ENCODE measurements at regions not wholly inside any gene's neighbourhood (a gene's known extent, or its start where the extent isn't known, plus 50 kb on each side); places are given as distances from the start of the nearest gene placed in this dataset.

DNA sequence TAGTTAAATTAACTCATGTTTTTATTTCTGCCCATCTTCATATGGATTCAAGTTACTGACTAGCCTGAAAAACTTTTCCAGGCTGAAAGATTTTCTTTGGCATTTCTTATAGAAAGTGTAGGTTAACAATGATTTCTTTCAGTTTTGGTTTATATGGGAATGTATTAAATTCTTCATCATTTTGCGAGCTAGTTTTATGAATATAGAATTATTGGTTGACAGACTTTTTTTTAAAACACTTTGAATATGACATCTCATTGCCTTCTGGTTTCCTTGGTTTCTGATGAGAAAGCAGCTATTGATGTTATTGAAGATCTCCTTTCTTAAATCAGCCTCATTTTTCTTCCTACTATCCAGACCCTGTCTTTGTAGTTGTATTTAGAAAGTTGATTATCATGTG lies 211.0 kb upstream of the AKR1E2 start:
- no peak for DNase-seq (ENCODE audit: low read depth)
- Histone ChIP-seq H3K27me3 (ENCODE audit: control insufficient read depth, insufficient read depth, low read length) (no peaks in the 10 kb centered on the region), H3K4me3 (ENCODE audit: low read depth, low read length) (no peak overlapping the region), H3K36me3 (ENCODE audit: control insufficient read depth, insufficient read depth, low read length) (no peaks in the 10 kb centered on the region)
- TF ChIP-seq, protein P1, sequence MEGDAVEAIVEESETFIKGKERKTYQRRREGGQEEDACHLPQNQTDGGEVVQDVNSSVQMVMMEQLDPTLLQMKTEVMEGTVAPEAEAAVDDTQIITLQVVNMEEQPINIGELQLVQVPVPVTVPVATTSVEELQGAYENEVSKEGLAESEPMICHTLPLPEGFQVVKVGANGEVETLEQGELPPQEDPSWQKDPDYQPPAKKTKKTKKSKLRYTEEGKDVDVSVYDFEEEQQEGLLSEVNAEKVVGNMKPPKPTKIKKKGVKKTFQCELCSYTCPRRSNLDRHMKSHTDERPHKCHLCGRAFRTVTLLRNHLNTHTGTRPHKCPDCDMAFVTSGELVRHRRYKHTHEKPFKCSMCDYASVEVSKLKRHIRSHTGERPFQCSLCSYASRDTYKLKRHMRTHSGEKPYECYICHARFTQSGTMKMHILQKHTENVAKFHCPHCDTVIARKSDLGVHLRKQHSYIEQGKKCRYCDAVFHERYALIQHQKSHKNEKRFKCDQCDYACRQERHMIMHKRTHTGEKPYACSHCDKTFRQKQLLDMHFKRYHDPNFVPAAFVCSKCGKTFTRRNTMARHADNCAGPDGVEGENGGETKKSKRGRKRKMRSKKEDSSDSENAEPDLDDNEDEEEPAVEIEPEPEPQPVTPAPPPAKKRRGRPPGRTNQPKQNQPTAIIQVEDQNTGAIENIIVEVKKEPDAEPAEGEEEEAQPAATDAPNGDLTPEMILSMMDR (IDR thresholded peaks at IDR 0.05; ENCODE audit: insufficient read depth, low read depth, low read length), result no peak
- ChIA-PET CTCF (no interaction called here), POLR2A (no interaction called here)

DNA sequence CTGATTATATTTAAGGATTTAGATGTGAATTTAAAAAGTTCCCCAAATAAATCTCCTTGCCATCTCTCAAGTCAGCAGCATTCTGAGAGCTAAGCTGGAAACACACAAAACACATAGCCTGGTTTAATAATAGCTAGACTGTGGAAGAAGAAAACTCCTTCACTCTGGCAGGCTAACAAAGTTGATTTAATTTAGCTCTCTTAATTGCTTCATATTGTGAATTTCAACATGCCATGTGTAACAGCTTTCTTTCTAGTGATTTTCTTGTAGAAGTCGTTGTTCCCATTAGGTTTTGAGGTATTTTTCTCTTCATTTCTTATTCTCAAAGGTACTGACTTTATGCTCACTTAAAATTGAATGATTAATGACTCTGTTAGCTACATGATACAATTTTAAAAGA lies 216.8 kb upstream of the AKR1E2 start:
- no peaks in the 10 kb centered on the region for H3K36me3 ChIP-seq (ENCODE audit: control insufficient read depth, insufficient read depth, low read length)
- TF ChIP-seq, protein P1 (IDR thresholded peaks at IDR 0.05; ENCODE audit: insufficient read depth, low read depth, low read length), result no peak
- no peak for DNase-seq (ENCODE audit: low read depth)
- POLR2A ChIA-PET, result no interaction called here
- CTCF ChIA-PET, result no interaction called here
- H3K27me3 ChIP-seq (ENCODE audit: control insufficient read depth, insufficient read depth, low read length), result no peaks in the 10 kb centered on the region
- H3K4me3 ChIP-seq (ENCODE audit: low read depth, low read length), result no peak overlapping the region

DNA sequence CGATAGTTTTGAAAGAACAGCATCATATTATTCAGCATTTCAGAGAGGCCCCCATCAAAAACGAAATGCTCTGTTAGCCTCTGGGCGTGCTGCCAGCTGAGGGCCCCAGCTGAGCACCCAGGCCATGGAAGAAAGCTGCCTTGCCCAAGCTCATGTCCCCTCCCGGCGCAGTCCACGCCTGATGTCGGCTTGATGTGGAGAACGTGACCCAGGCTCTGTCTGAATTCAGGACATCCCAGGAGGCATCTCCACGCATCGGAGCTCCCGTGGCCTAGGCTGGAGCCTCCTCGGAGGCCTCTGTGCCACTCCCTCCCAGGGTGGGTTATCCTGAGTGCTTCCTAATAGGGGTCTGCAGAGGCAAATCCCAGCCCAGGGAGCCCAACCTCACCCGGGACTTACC lies 218.3 kb upstream of the AKR1E2 start:
- TF ChIP-seq, protein P1 (IDR thresholded peaks at IDR 0.05; ENCODE audit: insufficient read depth, low read depth, low read length), result no peak
- Histone ChIP-seq H3K27me3 (ENCODE audit: control insufficient read depth, insufficient read depth, low read length) (no peaks in the 10 kb centered on the region), H3K36me3 (ENCODE audit: control insufficient read depth, insufficient read depth, low read length) (no peaks in the 10 kb centered on the region), H3K4me3 (ENCODE audit: low read depth, low read length) (no peak overlapping the region)
- POLR2A ChIA-PET, result no interaction called here
- CTCF ChIA-PET, result no interaction called here
- DNase-seq (ENCODE audit: low read depth), result no peak

DNA sequence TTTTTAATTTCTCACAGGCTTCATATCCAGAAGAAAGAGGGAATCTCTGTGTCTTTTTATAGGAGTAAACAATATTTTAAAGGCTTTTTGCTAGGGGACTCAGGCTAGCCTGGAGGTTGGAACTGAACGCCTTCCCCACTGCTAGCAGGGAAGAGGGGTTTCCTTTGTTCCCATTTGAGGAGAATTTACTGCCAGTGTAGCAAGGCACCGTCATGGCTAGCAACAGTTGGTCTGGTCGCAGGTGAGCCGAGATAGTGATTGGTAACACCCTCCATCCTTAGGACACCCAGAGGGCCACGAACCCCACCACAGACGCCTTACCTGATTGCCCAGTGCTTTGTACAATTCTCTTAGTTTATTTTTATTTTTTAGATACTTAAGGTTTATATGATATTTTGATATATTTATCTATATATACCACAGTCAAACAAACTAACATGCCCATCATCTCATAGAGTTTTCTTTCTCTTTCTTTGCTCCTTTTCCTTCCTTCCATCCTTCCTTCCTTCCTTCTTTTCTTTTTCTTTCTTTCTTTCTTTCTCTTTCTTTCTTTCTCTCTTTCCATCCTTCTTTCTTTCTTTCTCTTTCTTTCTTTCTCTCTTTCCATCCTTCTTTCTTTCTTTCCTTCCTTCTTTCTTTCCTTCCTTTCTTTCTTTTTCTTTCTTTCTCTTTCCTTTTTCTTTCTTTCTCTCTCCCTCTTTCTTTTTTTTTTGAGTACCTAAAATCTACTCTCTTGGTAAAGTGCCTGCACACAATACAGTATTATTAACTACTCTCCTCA lies 219.0 kb upstream of the AKR1E2 start:
- DNase-seq (ENCODE audit: low read depth), result no peak
- no peaks in the 10 kb centered on the region for H3K27me3 ChIP-seq (ENCODE audit: control insufficient read depth, insufficient read depth, low read length)
- ChIA-PET CTCF (no interaction called here), POLR2A (no interaction called here)
- H3K4me3 ChIP-seq (ENCODE audit: low read depth, low read length), result no peak overlapping the region
- no peaks in the 10 kb centered on the region for H3K36me3 ChIP-seq (ENCODE audit: control insufficient read depth, insufficient read depth, low read length)
- TF ChIP-seq, protein P1 (IDR thresholded peaks at IDR 0.05; ENCODE audit: insufficient read depth, low read depth, low read length), result no peak

DNA sequence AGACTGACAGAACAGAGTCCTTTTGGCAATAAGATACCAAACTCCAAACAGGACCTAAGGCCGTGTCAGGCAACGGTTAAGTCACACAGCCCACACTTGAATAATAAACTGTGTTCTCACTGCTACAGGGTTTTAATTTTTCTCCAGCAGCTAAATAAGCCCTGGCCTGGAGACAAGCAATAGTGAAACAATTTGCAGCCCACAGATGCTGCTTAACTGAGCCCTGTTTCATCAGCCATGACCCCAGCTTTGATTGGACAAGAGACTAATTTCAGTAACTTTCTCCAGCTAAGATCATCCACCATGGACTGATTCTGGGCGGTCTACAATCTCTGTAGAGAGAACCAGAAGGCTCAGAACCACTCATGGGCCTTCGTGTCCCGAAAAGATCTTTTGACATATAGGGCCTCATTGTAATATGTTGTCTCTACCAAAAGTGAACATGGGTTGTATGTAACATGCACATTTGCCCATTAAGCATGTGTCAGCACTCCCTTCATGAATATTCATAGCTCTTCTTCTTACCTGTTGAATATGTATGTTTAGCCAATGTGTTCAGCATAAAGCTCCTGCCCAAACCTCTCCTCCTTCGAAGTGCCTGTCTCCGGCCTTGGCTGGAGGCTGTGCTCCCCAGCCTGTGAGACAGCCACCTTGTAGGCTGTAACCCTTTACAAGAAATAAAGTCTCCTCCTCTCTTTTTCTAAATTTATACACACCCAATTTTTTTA lies 223.1 kb upstream of the AKR1E2 start:
- no peak for DNase-seq (ENCODE audit: low read depth)
- POLR2A ChIA-PET, result no interaction called here

More for the DNA sequence above, 223.1 kb upstream of the AKR1E2 start:
- H3K36me3 ChIP-seq (ENCODE audit: control insufficient read depth, insufficient read depth, low read length), result no peaks in the 10 kb centered on the region
- no peak overlapping the region for H3K4me3 ChIP-seq (ENCODE audit: low read depth, low read length)
- H3K27me3 ChIP-seq (ENCODE audit: control insufficient read depth, insufficient read depth, low read length), result no peaks in the 10 kb centered on the region
- CTCF ChIA-PET, result no interaction called here
- TF ChIP-seq, protein P1 (IDR thresholded peaks at IDR 0.05; ENCODE audit: insufficient read depth, low read depth, low read length), result no peak
